WTC11 (cell line): ENCODE measurements at regions not wholly inside any gene's neighbourhood (a gene's known extent, or its start where the extent isn't known, plus 50 kb on each side); places are given as distances from the start of the nearest gene placed in this dataset.

ENCODE experiments used
- ATAC-seq: fragments of 200-7000 bp; cut with Tn5 transposase; 2 replicates; pipeline ENCODE4 v1.10.0; 2021; ENCODE audit warnings: mild to moderate bottlenecking, moderate library complexity
- CTCF ChIA-PET: fragments of 300-600 bp; sonication (Branson Sonifier 250); formaldehyde crosslinking; loops from one replicate; lab custom pipeline; 2021; ENCODE audit warnings: antibody characterized with exemption; lab: Charles Lee
- POLR2A ChIA-PET: fragments of 350-600 bp; sonication (Branson Sonifier 250); formaldehyde crosslinking; loops from one replicate; lab custom pipeline; 2021; ENCODE audit warnings: antibody characterized with exemption; lab: Charles Lee
- DNase-seq: peaks from one replicate; pipeline ENCODE4 v3.0.0; 2021; ENCODE audit warnings: low spot score
- H3K27ac Mint-ChIP-seq: 2 replicates; pipeline ENCODE4 v1.8.0; 2021; ENCODE audit warnings: mixed read lengths
- H3K27me3 Mint-ChIP-seq: 2 replicates; pipeline ENCODE4 v1.8.0; 2021; ENCODE audit warnings: low read depth, mild to moderate bottlenecking, moderate library complexity, mixed read lengths
- H3K36me3 Mint-ChIP-seq: 2 replicates; pipeline ENCODE4 v1.8.0; 2021; ENCODE audit warnings: mixed read lengths
- H3K4me1 Mint-ChIP-seq: 2 replicates; pipeline ENCODE4 v1.8.0; 2022; ENCODE audit warnings: mixed read lengths
- H3K4me3 Mint-ChIP-seq: 2 replicates; pipeline ENCODE4 v1.8.0; 2021; ENCODE audit warnings: mild to moderate bottlenecking, moderate library complexity, mixed read lengths
- H3K9me3 Mint-ChIP-seq: 2 replicates; pipeline ENCODE4 v1.8.0; 2021; ENCODE audit warnings: mixed read lengths
- GRHL2 ChIP-seq: fragments of 250-450 bp; sonication (Bioruptor Pico); IDR thresholded peaks from 2 replicates; pipeline ENCODE4 v1.8.0; 2022; ENCODE audit warnings: mild to moderate bottlenecking, moderate library complexity; ENCODE audit not compliant: insufficient replicate concordance, severe bottlenecking
- HMGA2 ChIP-seq: fragments of 250-450 bp; sonication (Bioruptor Pico); IDR thresholded peaks from 2 replicates; pipeline ENCODE4 v1.4.0; 2021; ENCODE audit warnings: mild to moderate bottlenecking, moderate library complexity
- TEAD4 ChIP-seq: sonication (generic); formaldehyde crosslinking; IDR thresholded peaks from 2 replicates; pipeline ENCODE4 v1.8.0; 2022; ENCODE audit warnings: mild to moderate bottlenecking, missing genetic modification reagents
- ZNF219 ChIP-seq: sonication (generic); formaldehyde crosslinking; IDR thresholded peaks from 2 replicates; pipeline ENCODE4 v1.8.0; 2023; ENCODE audit warnings: missing genetic modification reagents, mild to moderate bottlenecking, borderline replicate concordance
- ZNF423 ChIP-seq: fragments of 250-450 bp; sonication (Bioruptor Pico); IDR thresholded peaks from 2 replicates; pipeline ENCODE4 v2.1.2; 2022; ENCODE audit warnings: mild to moderate bottlenecking, moderate library complexity
- TF ChIP-seq, protein P1 (sequence below): sonication (generic); formaldehyde crosslinking; IDR thresholded peaks from 2 replicates; pipeline ENCODE4 v1.8.0; 2022; ENCODE audit warnings: missing genetic modification reagents
- TF ChIP-seq, protein P2 (sequence below): fragments of 250-450 bp; sonication (Bioruptor Pico); IDR thresholded peaks from 2 replicates; pipeline ENCODE4 v1.9.0; 2021; ENCODE audit warnings: mild to moderate bottlenecking
- TF ChIP-seq, protein P3 (sequence below): sonication (generic); formaldehyde crosslinking; IDR thresholded peaks from 2 replicates; pipeline ENCODE4 v1.8.0; 2022; ENCODE audit warnings: mild to moderate bottlenecking, missing genetic modification reagents

DNA sequence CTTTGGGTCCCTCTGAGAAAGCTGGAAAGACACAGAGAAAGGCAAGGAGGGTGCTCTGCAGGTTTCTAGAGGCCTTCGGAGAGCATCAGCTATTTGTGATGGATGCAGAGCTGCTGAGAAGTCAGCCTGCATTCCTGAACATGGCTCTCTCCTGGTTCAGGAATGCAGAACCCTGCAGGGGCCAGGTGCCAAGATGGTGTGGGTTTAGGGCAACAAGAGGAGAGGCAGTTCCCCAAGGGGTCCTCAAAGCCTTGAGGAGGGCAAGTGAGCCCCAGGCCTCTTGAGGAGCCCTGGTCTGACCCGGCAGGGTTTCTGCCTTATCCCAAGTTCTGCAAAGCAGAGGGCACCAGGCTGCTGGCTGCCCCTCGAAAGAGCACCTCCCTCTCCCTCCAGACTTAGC is 93.3 kb downstream of the HS1BP3 start (continued):
- TF ChIP-seq, protein P1, sequence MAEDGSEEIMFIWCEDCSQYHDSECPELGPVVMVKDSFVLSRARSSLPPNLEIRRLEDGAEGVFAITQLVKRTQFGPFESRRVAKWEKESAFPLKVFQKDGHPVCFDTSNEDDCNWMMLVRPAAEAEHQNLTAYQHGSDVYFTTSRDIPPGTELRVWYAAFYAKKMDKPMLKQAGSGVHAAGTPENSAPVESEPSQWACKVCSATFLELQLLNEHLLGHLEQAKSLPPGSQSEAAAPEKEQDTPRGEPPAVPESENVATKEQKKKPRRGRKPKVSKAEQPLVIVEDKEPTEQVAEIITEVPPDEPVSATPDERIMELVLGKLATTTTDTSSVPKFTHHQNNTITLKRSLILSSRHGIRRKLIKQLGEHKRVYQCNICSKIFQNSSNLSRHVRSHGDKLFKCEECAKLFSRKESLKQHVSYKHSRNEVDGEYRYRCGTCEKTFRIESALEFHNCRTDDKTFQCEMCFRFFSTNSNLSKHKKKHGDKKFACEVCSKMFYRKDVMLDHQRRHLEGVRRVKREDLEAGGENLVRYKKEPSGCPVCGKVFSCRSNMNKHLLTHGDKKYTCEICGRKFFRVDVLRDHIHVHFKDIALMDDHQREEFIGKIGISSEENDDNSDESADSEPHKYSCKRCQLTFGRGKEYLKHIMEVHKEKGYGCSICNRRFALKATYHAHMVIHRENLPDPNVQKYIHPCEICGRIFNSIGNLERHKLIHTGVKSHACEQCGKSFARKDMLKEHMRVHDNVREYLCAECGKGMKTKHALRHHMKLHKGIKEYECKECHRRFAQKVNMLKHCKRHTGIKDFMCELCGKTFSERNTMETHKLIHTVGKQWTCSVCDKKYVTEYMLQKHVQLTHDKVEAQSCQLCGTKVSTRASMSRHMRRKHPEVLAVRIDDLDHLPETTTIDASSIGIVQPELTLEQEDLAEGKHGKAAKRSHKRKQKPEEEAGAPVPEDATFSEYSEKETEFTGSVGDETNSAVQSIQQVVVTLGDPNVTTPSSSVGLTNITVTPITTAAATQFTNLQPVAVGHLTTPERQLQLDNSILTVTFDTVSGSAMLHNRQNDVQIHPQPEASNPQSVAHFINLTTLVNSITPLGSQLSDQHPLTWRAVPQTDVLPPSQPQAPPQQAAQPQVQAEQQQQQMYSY, result no peak
- TF ChIP-seq ZNF219 (CRISPR knock-in tag), result no peak
- no peak for TF ChIP-seq HMGA2 (CRISPR knock-in tag)

DNA sequence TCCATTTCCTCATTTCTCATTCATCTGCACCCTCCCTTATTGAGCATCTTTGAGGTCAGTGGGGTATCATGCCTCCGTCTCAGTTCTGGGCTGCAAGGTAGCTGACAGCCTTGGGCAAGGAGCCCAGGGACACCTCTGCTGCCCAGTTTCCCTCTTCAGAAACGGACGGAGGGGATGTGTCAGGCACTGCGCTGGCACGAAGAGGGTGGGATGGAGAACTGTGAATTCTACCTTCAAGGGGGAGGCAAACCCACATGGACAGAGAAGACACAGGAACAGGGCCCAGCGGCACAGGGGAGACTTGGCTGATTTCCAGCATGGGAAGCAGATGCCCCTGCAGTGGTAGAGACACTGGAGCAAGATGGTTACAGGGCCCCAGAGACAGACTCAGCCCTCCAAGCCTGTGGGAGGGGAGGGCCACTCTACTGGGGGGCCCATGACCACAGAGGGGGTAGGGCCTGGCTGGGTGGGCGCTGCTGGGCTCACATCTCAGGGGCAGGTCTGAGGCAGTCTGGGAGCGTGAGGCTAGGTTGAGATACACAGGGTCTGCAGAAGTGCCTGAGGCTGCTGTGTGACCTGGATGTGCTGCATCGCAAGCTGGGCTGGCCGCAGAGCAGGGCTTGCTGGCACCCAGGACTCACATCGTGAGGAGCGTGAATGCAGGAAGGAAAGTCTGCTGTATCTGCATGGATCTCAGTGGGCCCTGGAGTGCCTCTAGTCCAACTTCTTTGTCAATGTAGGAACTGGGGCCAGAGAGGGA is 92.3 kb downstream of the HS1BP3 start:
- Mint-ChIP-seq H3K4me3 (no peak overlapping the region), H3K27me3 (no peaks in the 10 kb centered on the region; the same call in 1 of the 2 replicates), H3K36me3 (no peaks in the 10 kb centered on the region), H3K9me3 (no peaks in the 10 kb centered on the region; the same call in 1 of the 2 replicates), H3K27ac (no peak overlapping the region), H3K4me1 (peaks cover 45% of the 10 kb centered on the region)
- TF ChIP-seq, protein P2, sequence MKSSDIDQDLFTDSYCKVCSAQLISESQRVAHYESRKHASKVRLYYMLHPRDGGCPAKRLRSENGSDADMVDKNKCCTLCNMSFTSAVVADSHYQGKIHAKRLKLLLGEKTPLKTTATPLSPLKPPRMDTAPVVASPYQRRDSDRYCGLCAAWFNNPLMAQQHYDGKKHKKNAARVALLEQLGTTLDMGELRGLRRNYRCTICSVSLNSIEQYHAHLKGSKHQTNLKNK, result no peak
- POLR2A ChIA-PET, result interaction anchor here (2.4 kb wide), 1 partner anchor 112 kb away, joined by 8 read pairs; the partner anchor contains the start of gene RHOB
- ATAC-seq (no peak), DNase-seq (no peak)
- CTCF ChIA-PET, result interaction anchor here (1.0 kb wide), 1 partner anchor 111 kb away, joined by 3 read pairs; the partner anchor contains the start of gene RHOB

DNA sequence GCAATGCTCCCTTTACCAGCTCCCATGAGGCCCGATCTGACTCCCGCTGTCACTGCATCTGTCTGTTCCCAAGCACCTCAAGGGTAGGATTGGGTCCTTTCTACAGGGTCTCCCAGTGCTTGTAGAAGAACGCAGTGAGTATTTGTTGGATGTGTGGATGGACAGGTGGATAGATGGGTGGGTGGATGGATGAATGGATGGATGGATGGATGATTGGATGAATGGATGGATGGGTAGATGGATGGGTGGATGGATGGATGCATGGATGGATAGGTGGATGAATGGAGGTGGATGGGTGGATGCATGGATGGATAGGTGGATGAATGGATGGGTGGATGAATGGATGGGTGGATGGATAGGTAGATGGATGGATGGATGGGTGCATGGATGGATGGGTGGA is 91.6 kb downstream of the HS1BP3 start:
- H3K4me1 Mint-ChIP-seq, result peaks cover 45% of the 10 kb centered on the region
- H3K36me3 Mint-ChIP-seq, result no peaks in the 10 kb centered on the region
- no peaks in the 10 kb centered on the region; the same call in 1 of the 2 replicates for H3K27me3 Mint-ChIP-seq
- ChIA-PET POLR2A (interaction anchor here (2.4 kb wide), 1 partner anchor 112 kb away, joined by 8 read pairs; the partner anchor contains the start of gene RHOB), CTCF (interaction anchor here (1.0 kb wide), 1 partner anchor 112 kb away, joined by 3 read pairs; the partner anchor contains the start of gene RHOB)
- no peaks in the 10 kb centered on the region; the same call in 1 of the 2 replicates for H3K9me3 Mint-ChIP-seq
- H3K27ac Mint-ChIP-seq, result no peak overlapping the region
- no peak overlapping the region for H3K4me3 Mint-ChIP-seq
- DNase-seq (no peak), ATAC-seq (no peak)
- no peak for TF ChIP-seq ZNF423 (CRISPR knock-in tag)

DNA sequence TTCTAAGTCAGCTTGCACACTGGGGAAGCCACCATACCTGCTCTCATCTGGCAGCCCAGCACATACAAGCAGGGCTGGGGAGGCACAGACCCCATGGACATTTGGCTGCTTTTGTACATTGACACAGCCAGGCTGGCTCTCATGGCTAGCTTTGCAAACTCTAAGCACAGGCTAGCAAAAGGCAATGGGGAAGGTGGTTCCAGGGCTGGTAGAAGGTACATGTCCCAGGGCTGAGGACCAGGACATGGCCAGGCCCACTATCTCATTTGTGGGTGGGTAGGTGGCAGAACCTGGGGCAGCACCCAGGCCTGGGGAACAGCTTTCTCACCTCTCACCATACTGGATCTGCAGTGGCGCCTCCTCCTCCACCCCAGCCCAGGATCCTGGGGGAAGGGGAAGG is 90.9 kb downstream of the HS1BP3 start:
- Mint-ChIP-seq H3K4me1 (peaks cover 45% of the 10 kb centered on the region), H3K27ac (no peak overlapping the region), H3K9me3 (no peaks in the 10 kb centered on the region; the same call in 1 of the 2 replicates), H3K36me3 (no peaks in the 10 kb centered on the region), H3K4me3 (no peak overlapping the region), H3K27me3 (no peaks in the 10 kb centered on the region; the same call in 1 of the 2 replicates)
- DNase-seq (no peak), ATAC-seq (no peak)
- CTCF ChIA-PET, result interaction anchor here (1.8 kb wide), 1 partner anchor 82 kb away, joined by 5 read pairs; no protein-coding TSS in a partner anchor
- POLR2A ChIA-PET, result interaction anchor here (2.4 kb wide), 1 partner anchor 113 kb away, joined by 8 read pairs; the partner anchor contains the start of gene RHOB
- TF ChIP-seq GRHL2 (CRISPR knock-in tag), result no peak
- TF ChIP-seq, protein P2, result no peak
- TF ChIP-seq TEAD4, result no peak
- TF ChIP-seq, protein P3, sequence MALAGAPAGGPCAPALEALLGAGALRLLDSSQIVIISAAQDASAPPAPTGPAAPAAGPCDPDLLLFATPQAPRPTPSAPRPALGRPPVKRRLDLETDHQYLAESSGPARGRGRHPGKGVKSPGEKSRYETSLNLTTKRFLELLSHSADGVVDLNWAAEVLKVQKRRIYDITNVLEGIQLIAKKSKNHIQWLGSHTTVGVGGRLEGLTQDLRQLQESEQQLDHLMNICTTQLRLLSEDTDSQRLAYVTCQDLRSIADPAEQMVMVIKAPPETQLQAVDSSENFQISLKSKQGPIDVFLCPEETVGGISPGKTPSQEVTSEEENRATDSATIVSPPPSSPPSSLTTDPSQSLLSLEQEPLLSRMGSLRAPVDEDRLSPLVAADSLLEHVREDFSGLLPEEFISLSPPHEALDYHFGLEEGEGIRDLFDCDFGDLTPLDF (CRISPR knock-in tag), result no peak
